Central memory CD8-positive, alpha-beta T cell (primary cell): ENCODE measurements at regions not wholly inside any gene's neighbourhood (a gene's known extent, or its start where the extent isn't known, plus 50 kb on each side); places are given as distances from the start of the nearest gene placed in this dataset.
"Not testable (repeated sequence)": the region's sequence is repeated elsewhere in the genome, so short reads cannot be mapped to it uniquely, and the experiment has no call there.

ENCODE experiments used
- ATAC-seq: fragments of 150-1000 bp; cut with Tn5 transposase; replicated peaks from 2 replicates; pipeline ENCODE4 v1.10.0; 2022; ENCODE audit warnings: mild to moderate bottlenecking, moderate FRiP score, moderate number of reproducible peaks; ENCODE audit not compliant: poor library complexity, severe bottlenecking; ENCODE audit errors: extremely low read depth
- DNase-seq, 2 donors: peaks; one replicate each; pipeline ENCODE4 v3.0.0; 2021; ENCODE audit warnings: low spot score in 2 of 2
- H3K27ac Mint-ChIP-seq: one replicate; pipeline ENCODE4 v1.8.0; 2022; ENCODE audit warnings: low read depth, mild to moderate bottlenecking, moderate library complexity, mixed read lengths
- H3K27me3 Mint-ChIP-seq: one replicate; pipeline ENCODE4 v1.8.0; 2022; ENCODE audit warnings: mixed read lengths
- H3K36me3 Mint-ChIP-seq: one replicate; pipeline ENCODE4 v1.8.0; 2022; ENCODE audit warnings: mild to moderate bottlenecking, moderate library complexity, mixed read lengths; ENCODE audit not compliant: insufficient read depth
- H3K4me1 Mint-ChIP-seq: one replicate; pipeline ENCODE4 v1.8.0; 2022; ENCODE audit warnings: mixed read lengths
- H3K4me3 Mint-ChIP-seq: one replicate; pipeline ENCODE4 v1.8.0; 2022; ENCODE audit warnings: mild to moderate bottlenecking, moderate library complexity, mixed read lengths
- H3K9me3 Mint-ChIP-seq: one replicate; pipeline ENCODE4 v1.8.0; 2022; ENCODE audit warnings: mixed read lengths

GRCh38 chr10:90302031-90302430, 555.8 kb downstream of the HTR7 start:
- ATAC-seq, H3K4me3 Mint-ChIP-seq, H3K27me3 Mint-ChIP-seq, H3K4me1 Mint-ChIP-seq, H3K36me3 Mint-ChIP-seq, DNase-seq, H3K27ac Mint-ChIP-seq: not testable (repeated sequence)
- H3K9me3 Mint-ChIP-seq, result peaks cover 14% of the 10 kb centered on the region

- no peaks in the 10 kb centered on the region for H3K27me3 Mint-ChIP-seq
- no peak overlapping the region for H3K4me3 Mint-ChIP-seq
- ATAC-seq, result no peak
Measured at GRCh38 chr10:90302758-90303481, 554.9 kb downstream of the HTR7 start.

GRCh38 chr10:90304533-90304932, 553.3 kb downstream of the HTR7 start:
- no peak overlapping the region for H3K4me3 Mint-ChIP-seq
- no peaks in the 10 kb centered on the region for H3K36me3 Mint-ChIP-seq
- no peaks in the 10 kb centered on the region for H3K27me3 Mint-ChIP-seq
- H3K4me1 Mint-ChIP-seq, result no peaks in the 10 kb centered on the region
- H3K9me3 Mint-ChIP-seq, result peaks cover 6% of the 10 kb centered on the region
- DNase-seq (no peak), ATAC-seq (no peak)
- H3K27ac Mint-ChIP-seq, result no peak overlapping the region

More at GRCh38 chr10:90302758-90303481, 554.9 kb downstream of the HTR7 start:
- DNase-seq, result no peak
- H3K4me1 Mint-ChIP-seq, result no peaks in the 10 kb centered on the region
- peaks cover 9% of the 10 kb centered on the region for H3K9me3 Mint-ChIP-seq
- H3K27ac Mint-ChIP-seq, result no peak overlapping the region
- H3K36me3 Mint-ChIP-seq, result no peaks in the 10 kb centered on the region

- no peaks in the 10 kb centered on the region for H3K36me3 Mint-ChIP-seq
Measured at GRCh38 chr10:90306187-90306586, 551.7 kb downstream of the HTR7 start.

GRCh38 chr10:90308223-90308622, 549.6 kb downstream of the HTR7 start:
- H3K4me3 Mint-ChIP-seq, result no peak overlapping the region
- no peak for ATAC-seq
- H3K27me3 Mint-ChIP-seq, result no peaks in the 10 kb centered on the region
- DNase-seq, result no peak
- H3K9me3 Mint-ChIP-seq, result no peaks in the 10 kb centered on the region
- no peak overlapping the region for H3K27ac Mint-ChIP-seq
- H3K4me1 Mint-ChIP-seq, result no peaks in the 10 kb centered on the region
- H3K36me3 Mint-ChIP-seq, result no peaks in the 10 kb centered on the region

More at GRCh38 chr10:90306187-90306586, 551.7 kb downstream of the HTR7 start:
- DNase-seq (no peak), ATAC-seq (no peak)
- H3K4me1 Mint-ChIP-seq, result no peaks in the 10 kb centered on the region
- H3K4me3 Mint-ChIP-seq, result no peak overlapping the region
- no peak overlapping the region for H3K27ac Mint-ChIP-seq
- H3K9me3 Mint-ChIP-seq, result no peaks in the 10 kb centered on the region
- no peaks in the 10 kb centered on the region for H3K27me3 Mint-ChIP-seq

- Mint-ChIP-seq H3K4me3 (no peak overlapping the region), H3K27ac (no peak overlapping the region), H3K27me3 (no peaks in the 10 kb centered on the region), H3K36me3 (peaks cover 3% of the 10 kb centered on the region), H3K9me3 (peaks cover 4% of the 10 kb centered on the region), H3K4me1 (no peaks in the 10 kb centered on the region)
- DNase-seq, result no peak
- ATAC-seq, result no peak
Measured at GRCh38 chr10:90313576-90314325, 544.1 kb downstream of the HTR7 start.

GRCh38 chr10:90314718-90315117, 543.1 kb downstream of the HTR7 start:
- Mint-ChIP-seq H3K36me3 (peaks cover 3% of the 10 kb centered on the region), H3K4me1 (no peaks in the 10 kb centered on the region), H3K27ac (no peak overlapping the region), H3K27me3 (no peaks in the 10 kb centered on the region), H3K9me3 (peaks cover 6% of the 10 kb centered on the region), H3K4me3 (no peak overlapping the region)
- DNase-seq, result no peak
- no peak for ATAC-seq

- no peak overlapping the region for H3K4me3 Mint-ChIP-seq
- H3K9me3 Mint-ChIP-seq, result peaks cover 6% of the 10 kb centered on the region
- H3K27ac Mint-ChIP-seq, result no peak overlapping the region
- H3K27me3 Mint-ChIP-seq, result no peaks in the 10 kb centered on the region
- no peaks in the 10 kb centered on the region for H3K4me1 Mint-ChIP-seq
- ATAC-seq, result no peak
- H3K36me3 Mint-ChIP-seq, result peaks cover 3% of the 10 kb centered on the region
- no peak for DNase-seq
Measured at GRCh38 chr10:90317172-90317571, 540.7 kb downstream of the HTR7 start.

GRCh38 chr10:90318659-90319058, 539.2 kb downstream of the HTR7 start:
- Mint-ChIP-seq H3K27ac (no peak overlapping the region), H3K27me3 (no peaks in the 10 kb centered on the region), H3K4me1 (no peaks in the 10 kb centered on the region)

GRCh38 chr10:90319188-90319914, 538.5 kb downstream of the HTR7 start:
- Mint-ChIP-seq H3K4me3 (no peak overlapping the region), H3K27me3 (no peaks in the 10 kb centered on the region)
- no peak for DNase-seq

More at GRCh38 chr10:90318659-90319058, 539.2 kb downstream of the HTR7 start:
- DNase-seq, result no peak
- Mint-ChIP-seq H3K4me3 (no peak overlapping the region), H3K9me3 (peaks cover 6% of the 10 kb centered on the region), H3K36me3 (peaks cover 2% of the 10 kb centered on the region)
- no peak for ATAC-seq

GRCh38 chr10:90321132-90321816, 536.6 kb downstream of the HTR7 start:
- Mint-ChIP-seq H3K27ac (no peak overlapping the region), H3K36me3 (peaks cover 2% of the 10 kb centered on the region), H3K9me3 (peaks cover 12% of the 10 kb centered on the region), H3K4me1 (no peaks in the 10 kb centered on the region), H3K27me3 (no peaks in the 10 kb centered on the region), H3K4me3 (no peak overlapping the region)
- ATAC-seq (no peak), DNase-seq (no peak)

More at GRCh38 chr10:90319188-90319914, 538.5 kb downstream of the HTR7 start:
- Mint-ChIP-seq H3K36me3 (peaks cover 2% of the 10 kb centered on the region), H3K9me3 (peaks cover 6% of the 10 kb centered on the region), H3K27ac (no peak overlapping the region), H3K4me1 (no peaks in the 10 kb centered on the region)
- ATAC-seq, result no peak
